GM12865 (cell line): ENCODE measurements at regions not wholly inside any gene's neighbourhood (a gene's known extent, or its start where the extent isn't known, plus 50 kb on each side); places are given as distances from the start of the nearest gene placed in this dataset.

Experiments
- DNase-seq: peaks from one replicate; pipeline ENCODE4 v3.0.0; 2010; ENCODE audit warnings: low read depth
- H3K4me3 ChIP-seq: 2 replicates; pipeline ENCODE4 v1.5.1; 2011; ENCODE audit warnings: mild to moderate bottlenecking, low read depth, low read length, control low read depth
- CTCF ChIP-seq: IDR thresholded peaks from 2 replicates; pipeline ENCODE4 v1.5.1; 2011; ENCODE audit warnings: low read length, control low read depth, low read depth, inconsistent platforms; ENCODE audit not compliant: insufficient read depth; ENCODE audit errors: missing control alignments

GRCh38 chrX:39773150-39773549 is 324.6 kb downstream of the BCOR start:
- DNase-seq = no peak
- H3K4me3 ChIP-seq = no peak overlapping the region
- no peak for TF ChIP-seq CTCF

GRCh38 chrX:39773923-39774773 is 323.6 kb downstream of the BCOR start:
- TF ChIP-seq CTCF = no peak
- no peak overlapping the region for H3K4me3 ChIP-seq
- no peak for DNase-seq

GRCh38 chrX:39774774-39775328 is 322.9 kb downstream of the BCOR start:
- no peak for DNase-seq
- no peak for TF ChIP-seq CTCF
- H3K4me3 ChIP-seq = no peak overlapping the region

GRCh38 chrX:39777623-39778025 is 320.1 kb downstream of the BCOR start:
- TF ChIP-seq CTCF = no peak
- DNase-seq = peak; percentile 19
- H3K4me3 ChIP-seq = no peak overlapping the region

- H3K4me3 ChIP-seq = no peak overlapping the region
- no peak for TF ChIP-seq CTCF
- DNase-seq = no peak
Measured at GRCh38 chrX:39779952-39780783, 317.6 kb downstream of the BCOR start.

- TF ChIP-seq CTCF = no peak
- H3K4me3 ChIP-seq = no peak overlapping the region
- DNase-seq = no peak
Measured at GRCh38 chrX:39782276-39782675, 315.5 kb downstream of the BCOR start.
